SK-N-SH treated with all-trans-retinoic acid at 6 μM for 48 hours (cell line): ENCODE measurements at regions not wholly inside any gene's neighbourhood (a gene's known extent, or its start where the extent isn't known, plus 50 kb on each side); places are given as distances from the start of the nearest gene placed in this dataset.

Source experiments
- ARNTL ChIP-seq: fragments of 450-650 bp; formaldehyde crosslinking; IDR thresholded peaks from 2 replicates; pipeline ENCODE4 v1.5.0; 2020; ENCODE audit warnings: low read depth, mild to moderate bottlenecking, moderate library complexity, borderline replicate concordance
- CREB5 ChIP-seq: fragments of 250-450 bp; sonication (Bioruptor Pico); IDR thresholded peaks from 2 replicates; pipeline ENCODE4 v1.5.1; 2020; ENCODE audit warnings: low read depth, mild to moderate bottlenecking, moderate library complexity
- CSDC2 ChIP-seq: fragments of 250-450 bp; sonication (Bioruptor Pico); IDR thresholded peaks from 2 replicates; pipeline ENCODE4 v1.5.0; 2020; ENCODE audit warnings: mild to moderate bottlenecking, moderate library complexity
- CSRNP3 ChIP-seq: fragments of 250-450 bp; sonication (Bioruptor Pico); IDR thresholded peaks from 2 replicates; pipeline ENCODE4 v1.5.1; 2021; ENCODE audit warnings: mild to moderate bottlenecking, moderate library complexity
- ESRRG ChIP-seq: fragments of 250-450 bp; sonication (Bioruptor Pico); IDR thresholded peaks from 2 replicates; pipeline ENCODE4 v1.6.1; 2021; ENCODE audit warnings: mild to moderate bottlenecking
- GLIS3 ChIP-seq: fragments of 250-450 bp; sonication (Bioruptor Pico); IDR thresholded peaks from 2 replicates; pipeline ENCODE4 v1.5.0; 2020; ENCODE audit warnings: mild to moderate bottlenecking, moderate library complexity
- ISL1 ChIP-seq: fragments of 250-450 bp; sonication (Bioruptor Pico); IDR thresholded peaks from 2 replicates; pipeline ENCODE4 v2.1.2; 2022; ENCODE audit warnings: mild to moderate bottlenecking, moderate library complexity
- OSR1 ChIP-seq: fragments of 250-450 bp; sonication (Bioruptor Pico); IDR thresholded peaks from 2 replicates; pipeline ENCODE4 v1.8.0; 2022; ENCODE audit warnings: moderate library complexity, mild to moderate bottlenecking, inconsistent platforms
- PATZ1 ChIP-seq: fragments of 250-450 bp; sonication (Bioruptor Pico); IDR thresholded peaks from 2 replicates; pipeline ENCODE4 v1.8.0; 2020; ENCODE audit warnings: mild to moderate bottlenecking, moderate library complexity, borderline replicate concordance
- RARB ChIP-seq: fragments of 250-450 bp; sonication (Bioruptor Pico); IDR thresholded peaks from 2 replicates; pipeline ENCODE4 v1.8.0; 2021; ENCODE audit warnings: mild to moderate bottlenecking, moderate library complexity
- ZC3H10 ChIP-seq: fragments of 250-450 bp; sonication (Bioruptor Pico); IDR thresholded peaks from 2 replicates; pipeline ENCODE4 v1.5.1; 2021; ENCODE audit warnings: mild to moderate bottlenecking, moderate library complexity
- ZFP30 ChIP-seq: fragments of 450-650 bp; formaldehyde crosslinking; IDR thresholded peaks from 2 replicates; pipeline ENCODE4 v1.5.0; 2022; ENCODE audit warnings: mild to moderate bottlenecking, moderate library complexity
- ZNF565 ChIP-seq: fragments of 450-650 bp; formaldehyde crosslinking; conservative IDR thresholded peaks from 2 replicates; pipeline ENCODE4 v1.5.0; 2020; ENCODE audit warnings: low read depth, mild to moderate bottlenecking, moderate library complexity
- ZNF8 ChIP-seq: fragments of 450-650 bp; formaldehyde crosslinking; IDR thresholded peaks from 2 replicates; pipeline ENCODE4 v1.5.0; 2020; ENCODE audit warnings: mild to moderate bottlenecking, moderate library complexity

GRCh38 chr4:188221090-188221489 lies 81.8 kb downstream of the TRIML1 start:
- no peak for TF ChIP-seq ZNF8 (CRISPR knock-in tag)
- no peak for TF ChIP-seq CREB5
- no peak for TF ChIP-seq RARB
- TF ChIP-seq CSDC2 (CRISPR knock-in tag): no peak
- no peak for TF ChIP-seq ZNF565 (CRISPR knock-in tag)
- TF ChIP-seq PATZ1: no peak
- TF ChIP-seq ESRRG: no peak
- no peak for TF ChIP-seq ISL1 (CRISPR knock-in tag)
- no peak for TF ChIP-seq ZC3H10 (CRISPR knock-in tag)
- no peak for TF ChIP-seq OSR1 (CRISPR knock-in tag)
- no peak for TF ChIP-seq ARNTL (CRISPR knock-in tag)
- no peak for TF ChIP-seq ZFP30 (CRISPR knock-in tag)
- TF ChIP-seq GLIS3: no peak
- TF ChIP-seq CSRNP3 (CRISPR knock-in tag): no peak
